ENCODE measurements at regions not wholly inside any gene's neighbourhood (a gene's known extent, or its start where the extent isn't known, plus 50 kb on each side); places are given as distances from the start of the nearest gene placed in this dataset.
"Not testable (repeated sequence)": the region's sequence is repeated elsewhere in the genome, so short reads cannot be mapped to it uniquely, and the experiment has no call there.

DNA sequence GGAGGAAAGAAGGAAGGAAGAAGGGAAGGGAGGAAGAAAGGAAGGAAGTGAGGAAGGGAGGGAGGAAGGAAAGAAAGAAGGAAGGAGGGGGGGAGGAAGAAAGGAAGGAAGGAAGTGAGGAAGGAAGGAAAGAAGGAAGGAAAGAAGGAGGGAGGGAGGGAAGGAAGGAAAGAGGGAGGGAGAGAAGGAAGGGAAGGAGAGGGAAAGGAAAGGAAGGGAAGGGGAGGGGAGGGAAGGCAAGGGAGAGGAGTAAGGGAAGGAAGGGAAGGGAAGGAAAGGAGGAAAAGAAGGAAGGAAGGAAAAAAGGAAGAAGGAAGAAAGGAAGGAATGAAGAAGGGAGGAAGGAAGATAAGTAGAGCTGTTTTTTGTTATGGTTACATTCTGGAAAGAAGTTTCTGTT, 141.2 kb downstream of the LRRC3B start:
- FAIRE-seq: no peak

- no peak for FAIRE-seq
Observed at GRCh38 chr3:26766031-26766430, 143.5 kb downstream of the LRRC3B start.

DNA sequence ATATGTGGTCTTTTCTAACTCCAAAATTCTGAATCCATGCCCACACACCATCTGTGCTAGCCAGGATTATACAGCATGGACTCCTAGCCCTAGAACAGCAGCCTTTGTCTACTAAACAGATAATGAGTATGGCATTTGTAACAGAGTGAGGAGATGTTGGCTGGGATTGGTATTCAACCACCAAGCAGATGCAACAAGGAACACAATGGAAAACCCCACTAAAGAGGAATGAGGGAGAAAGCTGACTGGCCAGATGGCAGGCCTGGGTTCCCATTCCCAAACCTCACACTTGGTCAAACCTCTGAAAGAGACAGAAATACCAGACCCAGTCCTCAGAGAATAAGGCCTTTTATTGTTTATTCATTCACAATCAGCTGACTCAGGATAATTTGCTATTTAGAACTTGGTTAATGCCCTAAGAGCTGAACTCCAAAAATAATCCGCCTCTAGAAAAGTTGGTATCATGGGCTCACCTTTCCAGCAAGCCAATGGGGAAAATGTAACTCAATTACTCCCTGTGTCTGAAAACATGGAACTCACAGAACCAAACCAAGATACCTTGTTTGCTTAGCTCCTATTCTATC, 145.6 kb downstream of the LRRC3B start:
- no peak for FAIRE-seq

DNA sequence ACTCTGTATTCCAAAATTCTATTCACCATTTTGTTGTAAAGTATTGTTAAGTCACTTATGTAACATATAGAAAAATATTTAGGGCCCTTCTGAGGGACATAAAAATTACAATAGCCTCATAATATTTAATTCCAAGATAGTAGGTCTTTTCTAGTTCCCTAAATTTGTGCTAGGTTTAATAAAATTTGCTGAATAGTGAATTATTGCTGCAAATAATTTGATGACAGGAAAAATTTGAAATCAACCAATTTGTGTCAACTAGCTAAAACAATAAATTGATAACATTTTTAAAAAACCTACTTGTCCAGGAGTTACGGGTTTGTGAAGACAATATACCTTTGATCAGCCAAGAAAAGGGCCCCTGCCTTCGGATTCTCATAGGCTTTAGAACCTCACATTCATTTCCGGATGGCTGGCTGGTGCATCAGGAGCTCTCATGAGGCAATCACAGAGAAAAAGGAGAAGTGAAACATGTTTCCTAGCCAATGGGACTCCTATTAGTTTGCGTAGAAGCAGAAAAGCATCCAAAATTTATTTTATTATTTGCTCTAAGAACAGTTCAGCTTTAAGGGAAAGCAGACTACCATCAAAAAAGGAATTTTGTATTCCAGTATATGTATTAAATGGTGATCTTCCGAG, 177.2 kb downstream of the LRRC3B start:
- FAIRE-seq: no peak

DNA sequence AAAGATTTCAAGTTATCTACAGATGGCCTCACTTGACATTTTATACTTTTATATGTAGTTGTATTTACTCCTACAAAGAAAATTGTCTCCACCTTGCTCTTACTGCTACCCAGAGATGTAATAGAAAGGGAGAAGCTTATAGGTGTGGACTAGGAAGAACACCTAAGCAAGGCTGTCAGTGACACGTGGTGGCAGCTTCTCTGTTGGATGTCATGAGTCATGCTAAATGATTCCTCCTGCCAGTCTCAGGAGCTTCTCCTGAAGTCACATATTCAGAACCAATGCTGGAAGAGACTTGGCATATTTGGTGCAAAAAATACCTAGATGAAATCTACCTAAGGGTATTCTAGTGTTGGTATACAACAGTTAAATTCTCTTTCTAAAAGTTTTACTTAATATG, 184.7 kb downstream of the LRRC3B start:
- no peak for FAIRE-seq

DNA sequence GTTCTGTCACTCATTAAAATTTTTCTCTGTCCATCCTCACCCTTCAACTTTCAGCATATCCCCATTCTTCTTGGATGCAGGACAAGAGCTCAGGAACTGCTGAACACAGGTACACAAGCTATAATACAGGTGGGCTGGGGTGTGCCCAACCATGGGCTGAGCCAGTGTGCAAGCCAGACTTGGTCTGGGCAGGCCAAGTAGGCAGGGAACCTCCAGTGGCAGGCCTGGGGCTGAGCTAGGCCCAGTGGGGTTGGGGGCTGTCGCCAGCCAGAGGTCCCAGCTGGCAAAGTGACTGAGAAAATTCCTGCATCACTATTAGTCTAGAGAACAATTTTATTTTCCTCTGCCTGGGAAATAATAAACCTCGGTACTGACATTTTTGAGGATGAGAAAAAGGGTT, 202.9 kb downstream of the LRRC3B start:
- no peak for FAIRE-seq

DNA sequence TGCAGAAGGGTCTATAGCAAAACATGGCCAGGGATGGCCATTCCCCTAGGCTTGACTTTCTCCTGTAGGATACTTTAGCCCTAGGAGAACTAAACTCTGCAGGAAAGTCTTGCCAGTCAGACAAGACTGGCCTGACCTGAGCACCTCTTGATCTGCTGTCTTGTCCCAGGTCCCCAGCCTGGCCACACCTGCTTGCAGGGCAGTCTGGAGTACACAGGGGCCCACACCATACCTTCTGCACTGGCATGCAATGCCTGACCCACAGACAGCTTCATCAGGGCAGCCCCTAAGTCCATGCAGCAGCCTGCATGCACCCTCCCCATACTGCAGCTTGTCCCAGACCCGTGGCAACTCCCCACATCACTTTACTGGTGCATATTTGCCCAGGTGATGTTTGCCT, 204.6 kb downstream of the LRRC3B start:
- no peak for FAIRE-seq

- no peak for FAIRE-seq
Observed at GRCh38 chr3:26838026-26838425, 215.5 kb downstream of the LRRC3B start.

DNA sequence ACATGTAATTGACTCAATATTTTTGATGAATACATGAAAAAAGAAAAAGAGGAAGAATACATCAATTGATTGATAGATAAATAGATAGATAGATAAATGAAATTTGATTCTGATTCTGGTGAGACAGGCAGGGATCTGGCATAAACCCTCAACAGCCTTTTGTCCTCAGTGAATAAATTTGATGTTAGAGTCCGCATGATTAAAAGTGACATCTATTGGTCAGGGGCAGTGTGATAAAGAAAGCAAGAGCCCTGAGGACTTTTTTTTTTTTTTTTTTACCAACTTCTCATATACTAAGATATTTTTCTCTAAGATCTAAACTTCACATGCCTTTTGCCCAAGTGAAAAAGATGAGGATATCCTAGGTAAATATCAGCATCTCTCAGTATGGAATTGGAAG, 216.4 kb downstream of the LRRC3B start:
- no peak for FAIRE-seq

DNA sequence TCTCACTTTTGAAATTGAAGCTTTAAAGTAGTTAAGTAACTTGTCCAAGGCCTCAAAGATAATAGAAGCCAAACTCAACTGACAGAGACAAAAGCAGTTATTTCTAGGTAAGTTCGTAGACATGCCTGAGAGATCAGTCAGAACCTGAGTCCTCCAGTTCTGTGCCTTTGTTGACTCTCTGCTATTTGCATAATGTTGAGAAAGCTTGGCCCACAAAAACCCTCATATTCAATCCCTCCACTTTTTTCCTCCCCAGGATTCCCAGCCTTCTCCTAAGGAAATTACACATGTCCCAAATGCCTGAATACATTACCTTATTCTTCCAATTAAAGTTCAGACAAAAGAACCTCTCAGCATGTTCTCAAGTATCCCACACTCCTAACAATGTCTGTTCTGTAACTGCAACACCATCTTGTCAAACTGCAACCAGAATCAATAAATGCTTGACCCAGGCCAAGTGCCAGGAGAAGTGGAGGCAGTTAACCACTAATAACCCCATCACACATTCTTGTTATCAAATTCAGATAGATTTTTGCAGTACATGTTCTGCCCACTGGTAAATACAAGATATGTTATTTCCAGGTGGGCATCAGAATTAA, 217.8 kb downstream of the LRRC3B start:
- no peak for FAIRE-seq

GRCh38 chr3:26845194-26845593, 222.6 kb downstream of the LRRC3B start:
- FAIRE-seq: no peak

- FAIRE-seq: no peak
Observed at GRCh38 chr3:26847680-26848079, 225.1 kb downstream of the LRRC3B start.

DNA sequence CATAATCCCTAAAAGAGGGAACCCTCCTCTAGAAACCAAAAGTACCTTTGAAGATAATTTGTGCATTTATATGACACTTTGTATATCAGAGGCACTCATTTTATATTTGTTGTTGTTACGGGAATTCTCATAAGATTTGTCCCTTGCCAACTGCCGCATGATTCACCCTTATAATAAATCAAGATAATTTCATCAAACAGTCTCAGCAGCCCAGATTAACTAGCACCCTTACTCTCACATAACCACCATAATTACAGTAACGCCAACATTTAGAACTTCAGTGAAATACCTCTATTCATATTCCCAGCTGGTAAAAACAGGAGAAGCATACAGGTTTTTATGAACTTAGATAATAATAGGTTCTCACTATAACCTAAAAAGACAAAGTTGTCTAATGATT, 271.9 kb downstream of the LRRC3B start:
- no peak for FAIRE-seq

- no peak for FAIRE-seq
Observed at GRCh38 chr3:26915208-26915607, 292.6 kb downstream of the LRRC3B start.

- FAIRE-seq: no peak
Observed at GRCh38 chr3:26920646-26921478, 298.3 kb downstream of the LRRC3B start.

GRCh38 chr3:26931896-26932295, 309.3 kb downstream of the LRRC3B start:
- no peak for FAIRE-seq

DNA sequence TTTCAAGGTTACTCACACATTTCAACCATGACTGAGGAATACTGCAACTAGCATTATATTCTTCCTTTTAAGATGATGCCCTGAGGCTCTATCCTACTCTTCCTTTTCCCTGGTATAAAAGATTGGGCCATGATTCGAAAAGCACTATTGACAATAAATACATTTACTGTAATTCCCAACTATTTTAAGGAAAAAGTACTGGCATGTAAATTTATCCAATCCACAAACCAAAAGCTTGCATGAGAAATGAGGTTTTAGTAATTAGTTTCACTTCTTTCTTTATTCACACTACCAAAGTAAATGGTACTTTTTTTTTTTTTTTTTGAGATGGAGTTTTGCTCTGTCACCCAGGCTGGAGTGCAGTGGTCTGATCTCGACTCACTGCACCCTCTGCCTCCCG, 310.2 kb downstream of the LRRC3B start:
- no peak for FAIRE-seq

DNA sequence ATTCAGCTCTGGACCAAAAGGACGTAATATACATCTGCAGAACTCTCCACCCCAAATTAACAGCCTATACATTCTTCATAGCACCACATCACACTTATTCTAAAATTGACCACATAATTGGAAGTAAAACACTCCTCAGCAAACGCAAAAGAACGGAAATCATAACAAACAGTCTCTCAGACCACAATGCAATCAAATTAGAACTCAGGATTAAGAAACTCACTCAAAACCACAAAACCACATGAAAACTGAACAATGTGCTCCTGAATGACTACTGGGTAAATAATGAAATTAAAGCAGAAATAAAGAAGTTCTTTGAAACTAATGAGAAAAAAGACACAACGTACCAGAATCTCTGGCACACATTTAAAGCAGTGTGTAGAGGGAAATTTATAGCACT, 322.9 kb downstream of the LRRC3B start:
- FAIRE-seq: not testable (repeated sequence)

GRCh38 chr3:26960382-26960781, 337.8 kb downstream of the LRRC3B start:
- FAIRE-seq: no peak

DNA sequence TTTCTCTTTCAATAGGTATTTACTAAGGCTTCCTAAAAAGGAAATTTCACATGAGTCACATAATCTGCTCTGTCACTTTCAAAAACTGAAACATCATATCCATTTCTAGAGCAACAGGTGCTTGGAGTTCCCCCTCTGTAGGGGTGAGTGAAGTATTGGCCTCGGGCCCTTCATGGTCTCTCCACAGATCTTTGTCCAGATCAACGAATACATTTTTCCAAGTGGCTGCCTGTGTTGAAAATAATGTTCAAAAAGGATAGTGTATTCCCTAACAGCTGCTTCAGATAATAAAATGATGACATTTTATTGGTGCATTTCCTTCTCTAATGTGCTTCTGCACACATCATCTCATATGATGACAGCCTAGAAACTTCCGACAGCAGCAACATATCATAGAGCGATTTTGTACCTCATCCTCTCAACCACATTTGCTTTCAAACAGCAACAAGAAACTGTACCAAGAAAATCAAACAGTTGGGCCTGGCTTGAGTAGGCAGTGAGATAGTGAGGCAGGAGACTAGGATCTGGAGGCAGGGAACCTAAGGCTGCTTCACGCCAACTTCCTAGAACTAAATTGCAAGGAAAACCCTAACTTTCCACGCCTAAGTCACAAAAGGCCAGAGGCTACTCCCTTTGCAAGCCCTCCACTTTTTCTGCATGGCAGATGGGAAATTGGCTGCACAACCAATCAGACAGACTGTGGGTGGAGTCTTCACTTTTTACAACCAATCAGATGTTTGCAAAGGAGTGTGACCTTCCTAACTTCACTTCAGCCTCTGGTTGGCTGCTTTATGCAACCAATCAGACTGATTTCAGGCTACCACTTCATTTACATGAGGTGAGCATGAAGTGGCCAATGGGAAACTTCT, 340.2 kb downstream of the LRRC3B start:
- FAIRE-seq: no peak

- FAIRE-seq: no peak
Observed at GRCh38 chr3:26963361-26963743, 340.8 kb downstream of the LRRC3B start.

- no peak for FAIRE-seq
Observed at GRCh38 chr3:26964313-26964712, 341.7 kb downstream of the LRRC3B start.

DNA sequence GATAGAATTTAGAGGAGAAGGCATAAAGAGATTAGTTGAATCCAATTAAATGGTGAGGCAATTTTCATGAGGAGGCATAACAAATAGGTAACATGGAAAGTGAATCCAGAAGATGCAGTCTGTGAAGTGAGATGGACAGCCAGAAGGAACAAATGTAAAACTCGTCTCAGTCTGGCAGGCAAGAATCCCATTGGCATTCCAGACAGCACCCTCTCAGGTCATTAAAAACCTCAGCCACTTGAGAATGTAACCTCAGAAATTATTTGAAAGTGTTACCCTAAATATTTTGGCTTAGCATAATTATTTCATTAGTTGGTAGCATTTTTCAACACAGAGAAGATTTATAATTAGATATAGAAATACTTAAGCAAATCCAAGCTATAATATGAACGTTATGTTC, 342.3 kb downstream of the LRRC3B start:
- FAIRE-seq: no peak
